ENCODE measurements at regions not wholly inside any gene's neighbourhood (a gene's known extent, or its start where the extent isn't known, plus 50 kb on each side); places are given as distances from the start of the nearest gene placed in this dataset.

GRCh38 chr2:168394262-168394661 is 61.8 kb upstream of the CERS6 start:
- ChIA-PET POLR2A (no interaction called here), CTCF (no interaction called here)

GRCh38 chr2:168396131-168396530 is 59.9 kb upstream of the CERS6 start:
- intact Hi-C loops (cut with micrococcal nuclease), result no loop called here
- Mint-ChIP-seq H3K36me3 (ENCODE audit: low read depth) (no peaks in the 10 kb centered on the region), H3K27me3 (no peaks in the 10 kb centered on the region), H3K4me3 (no peak overlapping the region), H3K27ac (no peak overlapping the region), H3K9me3 (no peaks in the 10 kb centered on the region), H3K4me1 (no peaks in the 10 kb centered on the region)
- no peak for ATAC-seq (ENCODE audit: low read depth)
- ChIA-PET POLR2A (no interaction called here), CTCF (no interaction called here)
- no peak for DNase-seq
- TF ChIP-seq, protein P1, sequence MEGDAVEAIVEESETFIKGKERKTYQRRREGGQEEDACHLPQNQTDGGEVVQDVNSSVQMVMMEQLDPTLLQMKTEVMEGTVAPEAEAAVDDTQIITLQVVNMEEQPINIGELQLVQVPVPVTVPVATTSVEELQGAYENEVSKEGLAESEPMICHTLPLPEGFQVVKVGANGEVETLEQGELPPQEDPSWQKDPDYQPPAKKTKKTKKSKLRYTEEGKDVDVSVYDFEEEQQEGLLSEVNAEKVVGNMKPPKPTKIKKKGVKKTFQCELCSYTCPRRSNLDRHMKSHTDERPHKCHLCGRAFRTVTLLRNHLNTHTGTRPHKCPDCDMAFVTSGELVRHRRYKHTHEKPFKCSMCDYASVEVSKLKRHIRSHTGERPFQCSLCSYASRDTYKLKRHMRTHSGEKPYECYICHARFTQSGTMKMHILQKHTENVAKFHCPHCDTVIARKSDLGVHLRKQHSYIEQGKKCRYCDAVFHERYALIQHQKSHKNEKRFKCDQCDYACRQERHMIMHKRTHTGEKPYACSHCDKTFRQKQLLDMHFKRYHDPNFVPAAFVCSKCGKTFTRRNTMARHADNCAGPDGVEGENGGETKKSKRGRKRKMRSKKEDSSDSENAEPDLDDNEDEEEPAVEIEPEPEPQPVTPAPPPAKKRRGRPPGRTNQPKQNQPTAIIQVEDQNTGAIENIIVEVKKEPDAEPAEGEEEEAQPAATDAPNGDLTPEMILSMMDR (IDR thresholded peaks at IDR 0.05), result no peak

More at GRCh38 chr2:168394262-168394661, 61.8 kb upstream of the CERS6 start:
- no peak for DNase-seq
- no peaks in the 10 kb centered on the region for H3K36me3 Mint-ChIP-seq (ENCODE audit: low read depth)
- H3K27ac Mint-ChIP-seq, result no peak overlapping the region
- TF ChIP-seq, protein P1 (IDR thresholded peaks at IDR 0.05), result no peak
- H3K4me1 Mint-ChIP-seq, result no peaks in the 10 kb centered on the region
- no peaks in the 10 kb centered on the region for H3K9me3 Mint-ChIP-seq
- no peak for ATAC-seq (ENCODE audit: low read depth)
- intact Hi-C loops (cut with micrococcal nuclease), result no loop called here
- H3K27me3 Mint-ChIP-seq, result no peaks in the 10 kb centered on the region
- no peak overlapping the region for H3K4me3 Mint-ChIP-seq

- TF ChIP-seq, protein P1 (IDR thresholded peaks at IDR 0.05), result no peak
- ChIA-PET CTCF (no interaction called here), POLR2A (no interaction called here)
- peaks cover 5% of the 10 kb centered on the region for H3K27me3 Mint-ChIP-seq
- H3K4me1 Mint-ChIP-seq, result no peaks in the 10 kb centered on the region
- H3K9me3 Mint-ChIP-seq, result no peaks in the 10 kb centered on the region
- no peak overlapping the region for H3K27ac Mint-ChIP-seq
- ATAC-seq (ENCODE audit: low read depth) (no peak), DNase-seq (no peak)
- intact Hi-C loops (cut with micrococcal nuclease), result no loop called here
- no peak overlapping the region for H3K4me3 Mint-ChIP-seq
- no peaks in the 10 kb centered on the region for H3K36me3 Mint-ChIP-seq (ENCODE audit: low read depth)
These were observed 58.4 kb upstream of the CERS6 start for GRCh38 chr2:168397629-168398028.

- ChIA-PET POLR2A (no interaction called here), CTCF (no interaction called here)
- TF ChIP-seq, protein P1 (IDR thresholded peaks at IDR 0.05), result no peak
- peaks cover 13% of the 10 kb centered on the region for H3K27me3 Mint-ChIP-seq
- DNase-seq (no peak), ATAC-seq (ENCODE audit: low read depth) (no peak)
- intact Hi-C loops (cut with micrococcal nuclease), result no loop called here
- H3K4me1 Mint-ChIP-seq, result no peaks in the 10 kb centered on the region
- no peaks in the 10 kb centered on the region for H3K36me3 Mint-ChIP-seq (ENCODE audit: low read depth)
- H3K27ac Mint-ChIP-seq, result no peak overlapping the region
- no peak overlapping the region for H3K4me3 Mint-ChIP-seq
- peaks cover 2% of the 10 kb centered on the region for H3K9me3 Mint-ChIP-seq
These were observed 55.0 kb upstream of the CERS6 start for GRCh38 chr2:168401048-168401556.

- H3K4me1 Mint-ChIP-seq, result no peaks in the 10 kb centered on the region
- intact Hi-C loops (cut with micrococcal nuclease), result no loop called here
- peaks cover 2% of the 10 kb centered on the region for H3K9me3 Mint-ChIP-seq
- POLR2A ChIA-PET, result no interaction called here
- TF ChIP-seq, protein P1 (IDR thresholded peaks at IDR 0.05), result no peak
- no peaks in the 10 kb centered on the region for H3K36me3 Mint-ChIP-seq (ENCODE audit: low read depth)
- no peak overlapping the region for H3K4me3 Mint-ChIP-seq
- peaks cover 13% of the 10 kb centered on the region for H3K27me3 Mint-ChIP-seq
- no peak overlapping the region for H3K27ac Mint-ChIP-seq
- CTCF ChIA-PET, result no interaction called here
- DNase-seq (no peak), ATAC-seq (ENCODE audit: low read depth) (no peak)
These were observed 54.3 kb upstream of the CERS6 start for GRCh38 chr2:168401771-168402170.

All from activated B cell treated with CpG ODN at 0.5 μM for 24 hours (primary cell).